NCI-H2107 treated with DMSO at 0.1 percent for 48 hours (cell line): ENCODE measurements at regions not wholly inside any gene's neighbourhood (a gene's known extent, or its start where the extent isn't known, plus 50 kb on each side); places are given as distances from the start of the nearest gene placed in this dataset.
"Not testable (repeated sequence)": the region's sequence is repeated elsewhere in the genome, so short reads cannot be mapped to it uniquely, and the experiment has no call there.

Source experiments
- DNase-seq: peaks from one replicate; lab custom pipeline; 2025; ENCODE audit not compliant: unreplicated experiment; lab: John Stamatoyannopoulos, UW

GRCh38 chr3:74978684-74979083, 364.2 kb upstream of the CNTN3 start:
- DNase-seq: no peak

- DNase-seq: not testable (repeated sequence)
Measured at GRCh38 chr3:74985028-74985904, 370.8 kb upstream of the CNTN3 start.

GRCh38 chr3:74988095-74988494, 373.6 kb upstream of the CNTN3 start:
- no peak for DNase-seq

GRCh38 chr3:74992898-74993297, 378.4 kb upstream of the CNTN3 start:
- DNase-seq: no peak

- DNase-seq: no peak
Measured at GRCh38 chr3:75001330-75001729, 386.9 kb upstream of the CNTN3 start.

- DNase-seq: no peak
Measured at GRCh38 chr3:75012791-75013331, 398.4 kb upstream of the CNTN3 start.

GRCh38 chr3:75014008-75014407, 399.5 kb upstream of the CNTN3 start:
- DNase-seq: no peak

- no peak for DNase-seq
Measured at GRCh38 chr3:75015280-75015679, 400.8 kb upstream of the CNTN3 start.

GRCh38 chr3:75035146-75035545, 420.7 kb upstream of the CNTN3 start:
- no peak for DNase-seq

GRCh38 chr3:75042941-75043340, 428.5 kb upstream of the CNTN3 start:
- no peak for DNase-seq

GRCh38 chr3:75048650-75049049, 434.2 kb upstream of the CNTN3 start:
- DNase-seq: no peak

GRCh38 chr3:75049533-75049932, 435.1 kb upstream of the CNTN3 start:
- DNase-seq: no peak

- no peak for DNase-seq
Measured at GRCh38 chr3:75059120-75059519, 444.7 kb upstream of the CNTN3 start.

GRCh38 chr3:75061806-75062205, 447.3 kb upstream of the CNTN3 start:
- DNase-seq: no peak

GRCh38 chr3:75075158-75075557, 460.7 kb upstream of the CNTN3 start:
- DNase-seq: no peak

- DNase-seq: no peak
Measured at GRCh38 chr3:75076481-75076880, 462.0 kb upstream of the CNTN3 start.

GRCh38 chr3:75078290-75078689, 463.8 kb upstream of the CNTN3 start:
- DNase-seq: no peak

GRCh38 chr3:75082845-75083244, 468.4 kb upstream of the CNTN3 start:
- DNase-seq: no peak

GRCh38 chr3:75089841-75090240, 475.4 kb upstream of the CNTN3 start:
- no peak for DNase-seq

- DNase-seq: no peak
Measured at GRCh38 chr3:75101329-75102147, 487.1 kb upstream of the CNTN3 start.

GRCh38 chr3:75110741-75111140, 496.3 kb upstream of the CNTN3 start:
- no peak for DNase-seq

GRCh38 chr3:75115695-75116094, 501.2 kb upstream of the CNTN3 start:
- DNase-seq: no peak
